H1 (cell line): ENCODE measurements at regions not wholly inside any gene's neighbourhood (a gene's known extent, or its start where the extent isn't known, plus 50 kb on each side); places are given as distances from the start of the nearest gene placed in this dataset.

Experiments used
- CTCF ChIA-PET: fragments of 300-600 bp; sonication (Branson Sonifier 250); formaldehyde crosslinking; loops from one replicate; lab custom pipeline; 2021; ENCODE audit not compliant: partially characterized antibody; lab: Charles Lee
- POLR2A ChIA-PET: fragments of 300-600 bp; sonication (Branson Sonifier 250); formaldehyde crosslinking; loops from one replicate; lab custom pipeline; 2021; ENCODE audit warnings: inconsistent platforms; ENCODE audit not compliant: partially characterized antibody; lab: Charles Lee
- DNase-seq, 2 experiments: peaks; one replicate each; pipeline versions ENCODE4 v3.0.0 to v3.0.0-alpha.2; 2010 to 2022; ENCODE audit warnings: low spot score in 2 of 2, low read depth in 1 of 2, mixed read lengths in 1 of 2
- FAIRE-seq: peaks from 2 replicates; lab custom pipeline; 2011; peaks lifted over from hg19 to GRCh38; lab: Jason Lieb, UNC
- H2AFZ ChIP-seq: 2 replicates; pipeline ENCODE4 v1.8.1; 2012; ENCODE audit warnings: low read length, inconsistent platforms
- H2AK5ac ChIP-seq: 2 replicates; pipeline ENCODE4 v1.6.1; 2013; ENCODE audit warnings: low read depth, low read length
- H2BK120ac ChIP-seq: replicated peaks from 2 replicates; pipeline ENCODE3; 2013; ENCODE audit warnings: low read depth, low read length, inconsistent platforms
- H2BK12ac ChIP-seq: 2 replicates; pipeline ENCODE4 v1.6.1; 2013; ENCODE audit warnings: low read depth, low read length
- H2BK15ac ChIP-seq: 2 replicates; pipeline ENCODE4 v1.6.1; 2013; ENCODE audit warnings: low read length
- H2BK20ac ChIP-seq: 2 replicates; pipeline ENCODE4 v1.6.1; 2013; ENCODE audit warnings: low read length
- H2BK5ac ChIP-seq: 2 replicates; pipeline ENCODE4 v1.6.1; 2013; ENCODE audit warnings: low read depth, low read length
- H3K14ac ChIP-seq: 2 replicates; pipeline ENCODE4 v1.6.1; 2013; ENCODE audit warnings: inconsistent platforms; ENCODE audit not compliant: insufficient read length
- H3K18ac ChIP-seq: 2 replicates; pipeline ENCODE4 v1.6.1; 2013; ENCODE audit warnings: low read length; ENCODE audit errors: extremely low read depth
- H3K23ac ChIP-seq: 2 replicates; pipeline ENCODE4 v1.6.1; 2013; ENCODE audit warnings: inconsistent platforms; ENCODE audit not compliant: insufficient read length
- H3K23me2 ChIP-seq: 2 replicates; pipeline ENCODE4 v1.6.1; 2013; ENCODE audit warnings: low read depth, low read length
- H3K27ac ChIP-seq: 2 replicates; pipeline ENCODE4 v1.6.1; 2011; ENCODE audit warnings: low read depth, low read length, inconsistent platforms
- H3K27me3 ChIP-seq, 4 experiments: replicated peaks in 1 of 4; 1 replicate in 1 of 4; 2 replicates in 3 of 4; pipeline versions ENCODE4 v1.6.1 to v1.8.1; 2011 to 2013; ENCODE audit warnings: low read length in 3 of 4, mild to moderate bottlenecking in 3 of 4, inconsistent platforms in 2 of 4, mixed read lengths in 2 of 4, moderate library complexity in 1 of 4; ENCODE audit not compliant: control insufficient read depth in 3 of 4, insufficient read depth in 3 of 4; ENCODE audit errors: extremely low read depth in 1 of 4
- H3K36me3 ChIP-seq, 4 experiments: 2 replicates each; pipeline versions ENCODE4 v1.6.1 to v1.8.1; 2011 to 2013; ENCODE audit warnings: mild to moderate bottlenecking in 4 of 4, low read length in 3 of 4, moderate library complexity in 2 of 4, control low read depth in 1 of 4, inconsistent platforms in 1 of 4; ENCODE audit not compliant: insufficient read depth in 4 of 4, control insufficient read depth in 2 of 4
- H3K4ac ChIP-seq: replicated peaks from 2 replicates; pipeline ENCODE3; 2013; ENCODE audit warnings: low read length, low read depth, mixed read lengths, inconsistent platforms; ENCODE audit not compliant: insufficient read length
- H3K4me1 ChIP-seq, 4 experiments: replicated peaks in 1 of 4; 1 replicate in 1 of 4; 2 replicates in 3 of 4; pipeline versions ENCODE4 v1.6.1 to v1.8.1; 2011 to 2013; ENCODE audit warnings: low read length in 3 of 4, inconsistent platforms in 2 of 4, mixed read lengths in 1 of 4; ENCODE audit not compliant: insufficient read depth in 4 of 4, control insufficient read depth in 3 of 4
- H3K4me2 ChIP-seq, 2 experiments: 2 replicates each; pipeline versions ENCODE4 v1.6.1 to v1.8.1; 2011 to 2013; ENCODE audit warnings: low read depth in 2 of 2, low read length in 2 of 2, control low read depth in 1 of 2, inconsistent platforms in 1 of 2, mild to moderate bottlenecking in 1 of 2; ENCODE audit not compliant: insufficient read depth in 1 of 2
- H3K4me3 ChIP-seq, 4 experiments: fragments of 200-600, 300-600 bp in 1 of 4; sonication (generic), shearing (Covaris generic), sonication (Bioruptor Twin) in 1 of 4; 2 replicates each; pipeline versions ENCODE4 v1.5.1 to v1.8.1; 2011 to 2016; ENCODE audit warnings: low read length in 4 of 4, low read depth in 3 of 4, control low read depth in 2 of 4, inconsistent platforms in 2 of 4, mild to moderate bottlenecking in 2 of 4, mixed read lengths in 1 of 4, moderate library complexity in 1 of 4; ENCODE audit not compliant: insufficient read depth in 2 of 4; ENCODE audit errors: extremely low read depth in 1 of 4
- H3K56ac ChIP-seq: replicated peaks from 2 replicates; pipeline ENCODE3; 2013; ENCODE audit warnings: low read depth, mild to moderate bottlenecking, mixed read lengths, low read length, inconsistent platforms; ENCODE audit not compliant: insufficient read length
- H3K79me1 ChIP-seq: 2 replicates; pipeline ENCODE4 v1.6.1; 2013; ENCODE audit warnings: low read depth, low read length, control low read depth
- H3K79me2 ChIP-seq, 2 experiments: 2 replicates each; pipeline versions ENCODE4 v1.6.1 to v1.8.1; 2012 to 2013; ENCODE audit warnings: low read length in 2 of 2, mild to moderate bottlenecking in 2 of 2, inconsistent platforms in 1 of 2; ENCODE audit not compliant: insufficient read depth in 2 of 2, control insufficient read depth in 1 of 2
- H3K9ac ChIP-seq, 4 experiments: replicated peaks in 1 of 4; 1 replicate in 1 of 4; 2 replicates in 3 of 4; pipeline versions ENCODE4 v1.6.1 to v1.8.1; 2011 to 2013; ENCODE audit warnings: low read depth in 3 of 4, low read length in 3 of 4, control low read depth in 2 of 4, mild to moderate bottlenecking in 2 of 4, moderate library complexity in 2 of 4, inconsistent platforms in 1 of 4; ENCODE audit errors: extremely low read depth in 1 of 4
- H3K9me3 ChIP-seq, 2 experiments: 2 replicates each; pipeline versions ENCODE4 v1.6.1 to v1.8.1; 2012 to 2013; ENCODE audit warnings: mild to moderate bottlenecking in 2 of 2, moderate library complexity in 2 of 2, control low read depth in 1 of 2, inconsistent platforms in 1 of 2, low read depth in 1 of 2, low read length in 1 of 2, mixed read lengths in 1 of 2; ENCODE audit not compliant: insufficient read depth in 2 of 2
- H4K20me1 ChIP-seq, 2 experiments: replicated peaks in 1 of 2; 2 replicates each; pipeline versions ENCODE3 to v1.8.1; 2011 to 2013; ENCODE audit warnings: inconsistent platforms in 2 of 2, low read length in 2 of 2, mild to moderate bottlenecking in 1 of 2; ENCODE audit not compliant: insufficient read depth in 2 of 2, control insufficient read depth in 1 of 2
- H4K5ac ChIP-seq: 2 replicates; pipeline ENCODE4 v1.6.1; 2013; ENCODE audit warnings: low read length, low read depth, mixed read lengths, inconsistent platforms; ENCODE audit not compliant: insufficient read length
- H4K8ac ChIP-seq: 2 replicates; pipeline ENCODE4 v1.8.0; 2013; ENCODE audit warnings: mild to moderate bottlenecking, moderate library complexity, low read length, inconsistent platforms; ENCODE audit not compliant: insufficient read depth; ENCODE audit errors: extremely low read depth
- H4K91ac ChIP-seq: replicated peaks from 2 replicates; pipeline ENCODE3; 2013; ENCODE audit warnings: low read length, mixed read lengths, inconsistent platforms; ENCODE audit not compliant: insufficient read length
- CTBP2 ChIP-seq: IDR thresholded peaks from 2 replicates; pipeline ENCODE4 v1.7.0; 2011; ENCODE audit warnings: borderline replicate concordance, mild to moderate bottlenecking, moderate library complexity, mixed read lengths, low read length; ENCODE audit not compliant: insufficient read depth, insufficient read length
- SIX5 ChIP-seq: IDR thresholded peaks from 2 replicates; pipeline ENCODE4 v1.6.1; 2011; ENCODE audit warnings: mild to moderate bottlenecking, low read depth, low read length
- SP4 ChIP-seq: IDR thresholded peaks from 2 replicates; pipeline ENCODE4 v1.6.1; 2012; ENCODE audit warnings: low read length, inconsistent platforms
- TAF7 ChIP-seq: optimal IDR thresholded peaks from 2 replicates; pipeline ENCODE3; 2011; ENCODE audit warnings: low read depth, mild to moderate bottlenecking, inconsistent platforms, low read length, moderate library complexity, borderline replicate concordance
- WGBS, 2 experiments: shearing (Covaris generic) in 1 of 2; methylation state at CpG; one replicate each; pipeline versions ENCODE4 v1.1.6 to v1.1.7; 2013 to 2015; ENCODE audit warnings: low lambda C conversion rate in 2 of 2, mixed read lengths in 2 of 2, inconsistent platforms in 1 of 2, low coverage in 1 of 2, missing lambda C conversion rate in 1 of 2; ENCODE audit not compliant: insufficient replicate concordance in 2 of 2, insufficient coverage in 1 of 2, insufficient read length in 1 of 2; ENCODE audit errors: extremely low coverage in 1 of 2, missing lambda C conversion rate in 1 of 2; 5-methylcytosine and 5-hydroxymethylcytosine counted together

DNA sequence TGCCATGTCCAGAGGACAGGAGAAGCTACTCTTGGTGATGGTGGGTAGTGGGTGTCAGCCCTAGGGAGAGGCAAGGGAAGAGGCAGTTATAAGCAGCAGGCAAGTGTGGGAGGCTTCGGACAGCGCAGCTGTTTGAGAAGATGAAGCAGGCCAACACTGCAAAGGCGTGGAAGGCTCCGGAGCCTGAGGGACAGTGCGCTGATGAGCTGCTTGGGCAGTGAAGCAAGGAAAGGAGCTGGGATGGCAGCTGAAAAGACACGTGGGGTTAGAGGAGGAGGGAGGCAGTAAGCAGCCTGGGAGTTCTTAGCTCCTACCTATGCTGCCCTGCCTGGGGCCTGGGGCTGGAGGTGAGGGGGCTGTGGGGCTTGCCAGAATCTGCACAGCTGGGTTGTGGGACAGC is 50.1 kb upstream of the CRTAC1 start:
- H3K23ac ChIP-seq: no peak overlapping the region
- no peaks in the 10 kb centered on the region for H4K20me1 ChIP-seq
- POLR2A ChIA-PET: no interaction called here
- H4K91ac ChIP-seq: no peak overlapping the region
- no peak overlapping the region for H4K5ac ChIP-seq
- no peaks in the 10 kb centered on the region for H3K4me1 ChIP-seq
- H3K4ac ChIP-seq: no peak overlapping the region
- CTCF ChIA-PET: interaction anchor here (0.6 to 2.2 kb wide), 6 partner anchors 9 to 1400 kb away, joined by 3 to 6 read pairs (median 4); no protein-coding TSS in a partner anchor
- no peaks in the 10 kb centered on the region; the same call in 1 of the 2 replicates for H3K23me2 ChIP-seq
- H3K27me3 ChIP-seq: 0 out of 7 replicates have a peak, but pooled peaks cover 0 to 3% (median 0%) of the 10 kb centered on the region in 4 experiments
- DNase-seq: no peak
- TF ChIP-seq SP4 (no peak), CTBP2 (no peak), TAF7 (no peak), SIX5 (no peak)
- H3K9ac ChIP-seq: no peak overlapping the region
- H2BK5ac ChIP-seq: no peak overlapping the region
- no peak overlapping the region for H4K8ac ChIP-seq
- H3K79me1 ChIP-seq: no peaks in the 10 kb centered on the region
- H3K18ac ChIP-seq: no peak overlapping the region
- no peak overlapping the region for H3K27ac ChIP-seq
- no peak overlapping the region for H2BK120ac ChIP-seq
- H3K4me2 ChIP-seq: no peak overlapping the region
- no peak for FAIRE-seq
- H2BK12ac ChIP-seq: no peak overlapping the region
- no peak overlapping the region for H2AFZ ChIP-seq
- no peaks in the 10 kb centered on the region for H3K36me3 ChIP-seq
- no peak overlapping the region for H2AK5ac ChIP-seq
- H3K14ac ChIP-seq: no peak overlapping the region
- H3K56ac ChIP-seq: no peak overlapping the region
- no peaks in the 10 kb centered on the region for H3K79me2 ChIP-seq
- no peaks in the 10 kb centered on the region for H3K9me3 ChIP-seq
- no peak overlapping the region for H2BK20ac ChIP-seq
- H3K4me3 ChIP-seq: no peak overlapping the region
- no peak overlapping the region for H2BK15ac ChIP-seq
- 82% methylated on average over 6 of the region's 6 CpGs; no CpG with 5 or more reads in 1 of the 2 experiments for whole genome bisulfite sequencing, 2 experiments
